ENCODE measurements at regions not wholly inside any gene's neighbourhood (a gene's known extent, or its start where the extent isn't known, plus 50 kb on each side); places are given as distances from the start of the nearest gene placed in this dataset. TPM values are rescaled to one million over a fixed set of nuclear protein-coding genes. Genes with fewer than 3 reads are reported as not detected.

- no peak for TF ChIP-seq CTCF (IDR thresholded peaks at IDR 0.05; ENCODE audit: low read depth, low read length)
- Histone ChIP-seq H3K4me3 (ENCODE audit: low read depth, low read length) (no peak overlapping the region), H3K27me3 (ENCODE audit: control insufficient read depth, insufficient read depth, low read length) (no peaks in the 10 kb centered on the region), H3K9me3 (ENCODE audit: control insufficient read depth, insufficient read depth, low read length) (peaks cover 5% of the 10 kb centered on the region), H3K27ac (ENCODE audit: low read depth, low read length) (no peak overlapping the region)
- CTCF ChIA-PET = no interaction called here
- POLR2A ChIA-PET = no interaction called here
- no peak for DNase-seq (ENCODE audit: low read depth, low spot score)
Observed at GRCh38 chr2:49207204-49207603, 52.9 kb upstream of the FSHR start.

Small RNA genes in the stretch of these regions (small RNA-seq; reads per million reads assigned to genes)
- gene RNU6-439P (ENCODE audit: insufficient read length, low read depth) = not detected

Measured in AG04450 (cell line).